Prostate gland (tissue), 2 donors: ENCODE measurements at regions not wholly inside any gene's neighbourhood (a gene's known extent, or its start where the extent isn't known, plus 50 kb on each side); places are given as distances from the start of the nearest gene placed in this dataset.

Experiments used
- CTCF ChIP-seq, 4 experiments: fragments of 200-600 bp in 2 of 4; fragments of 450-650 bp in 2 of 4; sonication (generic) in 2 of 4; IDR thresholded peaks; 1 replicate in 3 of 4; 2 replicates in 1 of 4; pipeline ENCODE4 v1.5.1; 2016 to 2019; ENCODE audit warnings: antibody characterized with exemption in 4 of 4, mild to moderate bottlenecking in 2 of 4, moderate library complexity in 2 of 4
- POLR2A ChIP-seq: fragments of 450-650 bp; IDR thresholded peaks from one replicate; pipeline ENCODE4 v1.6.1; 2016; ENCODE audit warnings: antibody characterized with exemption, mild to moderate bottlenecking
- POLR2AphosphoS5 ChIP-seq: sonication (generic); formaldehyde crosslinking; IDR thresholded peaks from one replicate; pipeline ENCODE4 v1.6.1; 2017; ENCODE audit warnings: antibody characterized with exemption

GRCh38 chr18:2274613-2275012 lies 296.7 kb downstream of the METTL4 start:
- no peak for TF ChIP-seq CTCF (IDR thresholded peaks at IDR 0.05)
- TF ChIP-seq POLR2A: no peak
- TF ChIP-seq POLR2AphosphoS5: no peak
